Inflammatory macrophage treated with lipopolysaccharide for 4 hours (primary cell): ENCODE measurements at regions not wholly inside any gene's neighbourhood (a gene's known extent, or its start where the extent isn't known, plus 50 kb on each side); places are given as distances from the start of the nearest gene placed in this dataset.

ENCODE experiments used
- DNase-seq: peaks from one replicate; pipeline ENCODE4 v3.0.0-alpha.2; 2020

GRCh38 chr1:214824763-214825162, 221.8 kb downstream of the CENPF start:
- DNase-seq: no peak

GRCh38 chr1:214826619-214827018, 223.6 kb downstream of the CENPF start:
- no peak for DNase-seq

GRCh38 chr1:214827883-214828282, 224.9 kb downstream of the CENPF start:
- no peak for DNase-seq

DNA sequence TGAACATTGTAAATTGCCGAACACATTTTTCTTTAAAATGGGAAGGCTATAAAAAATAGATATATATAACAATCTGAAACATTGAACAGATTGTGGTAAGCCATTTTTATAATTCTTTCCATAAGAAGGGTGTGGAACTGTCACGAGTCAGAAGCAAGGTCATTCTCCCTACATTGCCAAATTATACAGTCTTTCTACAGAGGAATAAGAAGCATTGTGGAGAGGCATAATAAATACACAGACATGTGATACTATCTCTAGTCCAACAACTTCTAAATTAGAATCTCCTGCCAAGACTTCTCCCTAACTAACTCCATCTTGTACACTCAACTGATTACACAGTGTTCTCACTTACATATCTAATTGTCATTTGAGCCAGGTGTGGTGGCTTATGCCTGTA, 227.9 kb downstream of the CENPF start:
- DNase-seq: no peak

GRCh38 chr1:214831956-214832355, 229.0 kb downstream of the CENPF start:
- no peak for DNase-seq

GRCh38 chr1:214833178-214833756, 230.3 kb downstream of the CENPF start:
- DNase-seq: no peak

- no peak for DNase-seq
These were observed 234.4 kb downstream of the CENPF start for GRCh38 chr1:214837376-214837775.

GRCh38 chr1:214838351-214838750, 235.4 kb downstream of the CENPF start:
- DNase-seq: no peak

- no peak for DNase-seq
These were observed 237.4 kb downstream of the CENPF start for GRCh38 chr1:214840356-214840755.

GRCh38 chr1:214842856-214843255, 239.7 kb upstream of the KCNK2 start:
- DNase-seq: no peak

DNA sequence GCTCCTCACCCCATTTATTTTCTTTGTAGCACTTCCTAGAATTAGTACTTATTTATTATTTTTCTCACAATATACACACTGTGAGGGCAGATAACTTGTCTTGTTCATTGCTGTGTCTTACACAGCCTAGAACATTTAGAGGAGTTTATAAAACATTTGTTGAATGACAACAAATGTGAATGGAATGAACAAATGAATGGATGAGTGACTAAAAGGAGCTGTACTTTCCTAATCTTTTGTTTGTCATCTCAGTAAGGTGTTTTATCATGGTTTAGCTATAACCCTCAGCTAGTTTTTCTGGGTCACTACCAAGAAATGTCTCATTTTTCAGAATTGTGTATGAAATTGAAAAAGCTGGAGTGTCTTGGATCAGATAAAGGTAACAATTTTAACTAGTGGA, 239.3 kb upstream of the KCNK2 start:
- DNase-seq: no peak

- DNase-seq: no peak
These were observed 238.2 kb upstream of the KCNK2 start for GRCh38 chr1:214844319-214844718.

GRCh38 chr1:214846276-214846675, 236.3 kb upstream of the KCNK2 start:
- DNase-seq: no peak

DNA sequence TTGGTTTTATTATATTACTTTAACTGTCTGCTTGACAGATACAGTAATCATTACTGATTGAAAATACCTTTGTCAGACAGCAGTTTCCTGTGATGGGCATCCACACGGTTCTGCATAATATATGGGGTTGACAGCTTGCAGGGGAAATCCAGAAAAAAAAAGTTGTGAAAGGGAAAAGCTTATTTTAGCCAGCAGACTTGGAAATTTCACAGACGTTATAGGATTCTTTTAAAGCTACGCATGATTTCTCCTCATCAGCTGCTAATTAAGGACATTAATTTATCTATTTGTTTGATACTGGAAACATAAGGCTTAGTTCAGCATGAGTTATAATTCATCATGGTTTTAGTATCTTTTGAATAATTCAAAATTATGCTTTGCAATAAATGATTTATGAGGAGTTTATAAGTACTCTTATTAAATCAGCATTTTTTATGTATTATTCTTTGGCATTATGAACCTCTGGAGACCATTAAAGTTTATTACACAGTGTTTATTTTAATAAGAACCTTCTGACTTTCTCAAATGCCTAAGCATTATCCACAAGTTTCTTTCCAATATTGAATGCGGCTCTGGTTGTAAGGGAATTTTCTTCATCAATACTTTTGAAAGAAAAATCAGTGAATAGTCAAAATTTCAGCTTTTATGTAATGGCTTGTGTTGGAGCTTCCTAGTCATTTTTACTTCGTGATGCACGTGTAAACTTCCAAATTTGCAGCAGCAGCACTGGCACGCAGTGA, 235.3 kb upstream of the KCNK2 start:
- no peak for DNase-seq

GRCh38 chr1:214848101-214848500, 234.4 kb upstream of the KCNK2 start:
- no peak for DNase-seq

DNA sequence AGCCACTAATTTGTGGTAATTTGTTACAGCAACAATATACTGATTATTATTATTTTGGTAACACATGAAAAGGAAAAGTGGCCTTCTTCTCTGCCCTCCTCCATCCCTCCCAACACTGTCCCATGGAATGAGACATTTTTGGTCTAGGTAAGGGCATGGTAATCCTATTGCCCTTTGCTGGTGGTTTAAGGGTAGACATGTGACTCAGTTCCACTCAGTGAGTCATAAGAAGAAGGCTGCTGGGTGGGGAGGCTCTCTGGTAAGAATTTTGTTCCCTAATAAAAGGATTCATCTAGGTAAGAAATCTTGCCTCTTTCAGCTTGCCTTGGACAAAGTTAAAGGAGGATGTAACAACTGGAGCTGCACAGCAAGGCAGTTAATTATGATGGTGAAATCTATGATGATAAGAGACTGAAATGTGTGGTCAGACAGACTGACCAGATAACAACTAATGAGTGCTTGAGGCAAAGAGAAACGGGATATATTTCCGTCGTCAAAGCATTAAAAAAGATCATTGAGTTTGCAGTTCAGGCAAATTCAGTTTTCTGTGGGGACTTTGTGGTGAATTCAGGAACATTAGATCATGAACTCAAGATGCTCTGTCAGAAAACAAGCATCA, 232.0 kb upstream of the KCNK2 start:
- DNase-seq: no peak

DNA sequence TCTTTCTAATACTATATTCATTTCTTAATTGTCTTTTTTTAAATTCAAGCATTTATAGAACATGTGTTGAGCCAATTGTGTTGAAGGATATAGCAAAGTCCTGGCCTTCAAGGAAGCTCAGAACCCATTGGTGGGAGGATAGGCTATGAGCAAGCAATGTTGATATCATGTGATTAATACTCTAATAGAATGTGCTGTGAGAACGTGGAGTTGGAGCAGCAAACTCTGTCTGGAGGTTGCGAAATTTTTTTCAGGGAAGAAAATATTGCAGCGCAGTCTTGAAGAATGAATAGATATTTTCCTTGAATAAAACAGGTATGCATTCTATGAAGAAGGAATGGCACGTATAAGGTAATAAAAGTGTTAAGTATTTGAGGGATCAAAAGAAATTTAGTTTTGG, 229.2 kb upstream of the KCNK2 start:
- no peak for DNase-seq

DNA sequence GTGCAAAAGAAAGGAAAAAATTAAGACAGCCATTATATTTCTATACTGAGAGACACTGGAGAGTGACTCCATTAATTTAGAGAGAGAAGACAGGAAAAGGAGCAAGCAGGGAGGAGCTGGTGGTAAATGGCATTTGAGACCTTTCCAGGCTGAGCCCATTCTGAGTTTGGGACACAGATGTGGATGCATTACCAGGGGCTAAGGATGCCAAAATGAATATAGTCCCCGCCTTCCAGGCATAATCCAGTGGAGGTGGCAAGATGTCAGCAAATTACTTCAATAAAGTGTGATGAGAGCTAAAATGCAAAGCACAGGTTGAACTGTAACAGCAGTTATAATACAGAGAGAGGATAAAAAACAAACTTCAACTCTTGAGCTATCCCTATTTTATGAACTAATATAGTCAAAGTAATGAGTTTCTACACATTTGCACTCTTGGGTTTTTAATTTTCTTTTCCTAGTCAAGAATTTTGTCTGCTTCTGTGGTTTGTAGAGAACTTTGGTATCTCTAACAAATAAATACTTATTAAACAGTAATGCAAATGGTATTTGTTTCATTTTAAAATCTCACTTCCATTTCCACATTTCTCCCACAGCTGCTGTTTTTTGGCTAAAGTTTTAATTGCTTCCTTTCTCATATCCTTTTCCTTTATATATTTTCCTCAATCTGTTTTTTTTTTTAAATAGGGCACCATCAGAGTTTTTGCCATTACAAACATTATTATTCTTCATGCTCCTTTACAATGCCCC, 228.2 kb upstream of the KCNK2 start:
- no peak for DNase-seq

GRCh38 chr1:214856843-214857242, 225.7 kb upstream of the KCNK2 start:
- DNase-seq: no peak

- no peak for DNase-seq
These were observed 224.8 kb upstream of the KCNK2 start for GRCh38 chr1:214857716-214858115.

GRCh38 chr1:214859647-214860046, 222.9 kb upstream of the KCNK2 start:
- no peak for DNase-seq

DNA sequence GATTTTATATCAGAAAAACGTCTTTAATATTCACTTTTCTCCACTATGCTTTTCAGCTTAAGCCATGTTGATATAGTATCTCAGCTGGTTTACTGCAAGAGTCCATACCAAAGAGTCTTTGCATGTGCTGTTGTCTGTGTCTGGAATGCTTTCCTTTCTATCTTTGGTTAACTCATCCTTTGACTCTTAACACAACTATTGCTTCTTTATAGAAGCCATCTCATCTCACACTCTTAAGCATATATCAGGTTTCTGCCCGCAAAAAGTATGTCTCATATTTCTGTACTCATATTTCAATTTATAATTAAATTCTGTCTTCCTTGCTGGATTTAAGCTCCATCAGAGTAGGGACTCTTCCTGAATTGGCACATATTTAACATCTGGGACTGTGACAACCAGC, 220.9 kb upstream of the KCNK2 start:
- no peak for DNase-seq

- DNase-seq: no peak
These were observed 220.1 kb upstream of the KCNK2 start for GRCh38 chr1:214862421-214862820.
